Smooth muscle cell (in vitro differentiated cells): ENCODE measurements at regions not wholly inside any gene's neighbourhood (a gene's known extent, or its start where the extent isn't known, plus 50 kb on each side); places are given as distances from the start of the nearest gene placed in this dataset.

Experiments used
- DNase-seq: peaks from one replicate; lab custom pipeline; 2025; ENCODE audit not compliant: unreplicated experiment; lab: John Stamatoyannopoulos, UW
- H2AFZ ChIP-seq: fragments of 200-600 bp; sonication (generic); 2 replicates; pipeline ENCODE4 v1.6.0; 2016; ENCODE audit warnings: antibody characterized with exemption, low read depth, mild to moderate bottlenecking
- H3F3A ChIP-seq: fragments of 200-600 bp; sonication (generic); 2 replicates; pipeline ENCODE4 v1.6.0; 2017; ENCODE audit warnings: antibody characterized with exemption, low read depth
- H3K27ac ChIP-seq: fragments of 200-600 bp; sonication (generic); 2 replicates; pipeline ENCODE4 v1.5.1; 2016; ENCODE audit warnings: low read depth, mild to moderate bottlenecking
- H3K27me3 ChIP-seq: fragments of 200-600 bp; sonication (generic); 2 replicates; pipeline ENCODE4 v1.6.1; 2016; ENCODE audit warnings: low read depth, mild to moderate bottlenecking
- H3K36me3 ChIP-seq: fragments of 200-600 bp; sonication (generic); 2 replicates; pipeline ENCODE4 v1.5.1; 2016; ENCODE audit warnings: low read depth
- H3K4me1 ChIP-seq: fragments of 200-600 bp; sonication (generic); 2 replicates; pipeline ENCODE4 v1.5.1; 2016; ENCODE audit warnings: low read depth
- H3K4me2 ChIP-seq: fragments of 200-600 bp; sonication (generic); 2 replicates; pipeline ENCODE4 v1.6.0; 2016; ENCODE audit warnings: mild to moderate bottlenecking
- H3K4me3 ChIP-seq: fragments of 200-600 bp; sonication (generic); 2 replicates; pipeline ENCODE4 v1.5.1; 2016; ENCODE audit warnings: mild to moderate bottlenecking
- H3K79me2 ChIP-seq: fragments of 200-600 bp; sonication (generic); 2 replicates; pipeline ENCODE4 v1.6.0; 2016; ENCODE audit warnings: low read depth, mild to moderate bottlenecking
- H3K9ac ChIP-seq: fragments of 200-600 bp; sonication (generic); 2 replicates; pipeline ENCODE4 v1.6.0; 2016; ENCODE audit warnings: low read depth
- H3K9me3 ChIP-seq: fragments of 200-600 bp; sonication (generic); replicated peaks from 2 replicates; pipeline ENCODE4 v1.5.1; 2016; ENCODE audit warnings: low read depth
- H4K20me1 ChIP-seq: fragments of 200-600 bp; sonication (generic); 2 replicates; pipeline ENCODE4 v1.6.0; 2016; ENCODE audit warnings: low read depth
- CTCF ChIP-seq: fragments of 200-600 bp; sonication (generic); IDR thresholded peaks from 2 replicates; pipeline ENCODE4 v1.5.1; 2017; ENCODE audit warnings: borderline replicate concordance, mild to moderate bottlenecking, antibody characterized with exemption; ENCODE audit not compliant: insufficient read depth, poor library complexity, severe bottlenecking
- WGBS: methylation state at CpG from one replicate; pipeline ENCODE4 v1.1.7; 2016; ENCODE audit warnings: low lambda C conversion rate; 5-methylcytosine and 5-hydroxymethylcytosine counted together

- no peak overlapping the region for H3K9ac ChIP-seq
- H3F3A ChIP-seq: no peaks in the 10 kb centered on the region
- no peaks in the 10 kb centered on the region for H3K36me3 ChIP-seq
- H3K4me1 ChIP-seq: no peaks in the 10 kb centered on the region
- H4K20me1 ChIP-seq: no peaks in the 10 kb centered on the region
- no peaks in the 10 kb centered on the region for H3K9me3 ChIP-seq
- H2AFZ ChIP-seq: no peak overlapping the region
- WGBS: 75% methylated on average over 13 of the region's 13 CpGs
- H3K4me3 ChIP-seq: no peak overlapping the region
- H3K27ac ChIP-seq: no peak overlapping the region
- H3K4me2 ChIP-seq: no peak overlapping the region
- H3K79me2 ChIP-seq: no peaks in the 10 kb centered on the region
- no peak for TF ChIP-seq CTCF
- no peaks in the 10 kb centered on the region for H3K27me3 ChIP-seq
- no peak for DNase-seq
These were observed 497.8 kb upstream of the MYT1L start for GRCh38 chr2:2828774-2829368.

- no peaks in the 10 kb centered on the region for H3K27me3 ChIP-seq
- 94% methylated on average over 8 of the region's 8 CpGs for WGBS
- no peak overlapping the region for H3K4me2 ChIP-seq
- H3K36me3 ChIP-seq: no peaks in the 10 kb centered on the region
- no peak overlapping the region for H3K9ac ChIP-seq
- H3K79me2 ChIP-seq: no peaks in the 10 kb centered on the region
- no peak overlapping the region for H2AFZ ChIP-seq
- no peaks in the 10 kb centered on the region for H3K9me3 ChIP-seq
- H3K4me1 ChIP-seq: no peaks in the 10 kb centered on the region
- no peaks in the 10 kb centered on the region for H4K20me1 ChIP-seq
- H3K4me3 ChIP-seq: no peak overlapping the region
- no peak for TF ChIP-seq CTCF
- no peak overlapping the region for H3K27ac ChIP-seq
- no peak for DNase-seq
- no peaks in the 10 kb centered on the region for H3F3A ChIP-seq
These were observed 496.7 kb upstream of the MYT1L start for GRCh38 chr2:2827761-2828221.

- Histone ChIP-seq H4K20me1 (no peaks in the 10 kb centered on the region), H3K4me3 (no peak overlapping the region), H3K4me1 (no peaks in the 10 kb centered on the region), H3K36me3 (no peaks in the 10 kb centered on the region), H3K9ac (no peak overlapping the region), H3F3A (no peaks in the 10 kb centered on the region), H3K79me2 (no peaks in the 10 kb centered on the region), H3K27me3 (no peaks in the 10 kb centered on the region), H2AFZ (no peak overlapping the region), H3K27ac (no peak overlapping the region), H3K9me3 (no peaks in the 10 kb centered on the region), H3K4me2 (no peak overlapping the region)
- no peak for DNase-seq
- WGBS: 87% methylated on average over 16 of the region's 16 CpGs
- TF ChIP-seq CTCF: no peak
These were observed 496.1 kb upstream of the MYT1L start for GRCh38 chr2:2827046-2827636.

- Histone ChIP-seq H3K4me2 (no peak overlapping the region), H3K79me2 (no peaks in the 10 kb centered on the region), H3K27me3 (no peaks in the 10 kb centered on the region), H3K4me3 (no peak overlapping the region), H3K36me3 (no peaks in the 10 kb centered on the region), H3K9ac (no peak overlapping the region), H4K20me1 (no peaks in the 10 kb centered on the region), H3K9me3 (peaks cover 3% of the 10 kb centered on the region), H3F3A (no peaks in the 10 kb centered on the region), H2AFZ (no peak overlapping the region), H3K27ac (no peak overlapping the region), H3K4me1 (no peaks in the 10 kb centered on the region)
- 85% methylated on average over 8 of the region's 8 CpGs for WGBS
- no peak for TF ChIP-seq CTCF
- no peak for DNase-seq
These were observed 495.5 kb upstream of the MYT1L start for GRCh38 chr2:2826621-2827020.
